Muscle layer of colon (tissue), 2 donors: ENCODE measurements at regions not wholly inside any gene's neighbourhood (a gene's known extent, or its start where the extent isn't known, plus 50 kb on each side); places are given as distances from the start of the nearest gene placed in this dataset.
"Not testable (repeated sequence)": the region's sequence is repeated elsewhere in the genome, so short reads cannot be mapped to it uniquely, and the experiment has no call there.

ENCODE experiments used
- H3K27ac ChIP-seq: one replicate; pipeline ENCODE4 v1.7.0; 2013; ENCODE audit warnings: low read depth, mild to moderate bottlenecking, low read length, moderate library complexity
- H3K27me3 ChIP-seq, 2 donors: one replicate each; pipeline ENCODE4 v1.7.0; 2013; ENCODE audit warnings: low read length in 2 of 2, mild to moderate bottlenecking in 2 of 2; ENCODE audit not compliant: insufficient read depth in 2 of 2, control insufficient read depth in 1 of 2
- H3K36me3 ChIP-seq: one replicate; pipeline ENCODE4 v1.7.0; 2013; ENCODE audit warnings: mild to moderate bottlenecking, low read length; ENCODE audit not compliant: insufficient read depth
- H3K4me1 ChIP-seq: one replicate; pipeline ENCODE4 v1.7.0; 2013; ENCODE audit warnings: mild to moderate bottlenecking, low read length; ENCODE audit not compliant: insufficient read depth
- H3K4me3 ChIP-seq, 2 donors: one replicate each; pipeline ENCODE4 v1.7.0; 2013; ENCODE audit warnings: low read length in 2 of 2, low read depth in 1 of 2, mild to moderate bottlenecking in 1 of 2, moderate library complexity in 1 of 2
- H3K9ac ChIP-seq: one replicate; pipeline ENCODE4 v1.7.0; 2013; ENCODE audit warnings: low read length
- H3K9me3 ChIP-seq: one replicate; pipeline ENCODE4 v1.7.0; 2013; ENCODE audit warnings: mild to moderate bottlenecking, low read length
- donor health status: abdominal sarcoma.
- donor health status: Adenocarcinoma of cecum.

GRCh38 chr10:63799521-63800300 lies 278.5 kb downstream of the REEP3 start:
- H3K27me3 ChIP-seq, result no peaks in the 10 kb centered on the region
- no peak overlapping the region for H3K27ac ChIP-seq
- no peaks in the 10 kb centered on the region for H3K36me3 ChIP-seq
- H3K9ac ChIP-seq, result no peak overlapping the region
- no peaks in the 10 kb centered on the region for H3K9me3 ChIP-seq
- H3K4me1 ChIP-seq, result no peaks in the 10 kb centered on the region
- no peak overlapping the region for H3K4me3 ChIP-seq

- Histone ChIP-seq H3K9ac (no peak overlapping the region), H3K4me1 (no peaks in the 10 kb centered on the region), H3K4me3 (no peak overlapping the region), H3K9me3 (no peaks in the 10 kb centered on the region), H3K27me3 (no peaks in the 10 kb centered on the region), H3K27ac (no peak overlapping the region), H3K36me3 (no peaks in the 10 kb centered on the region)
These were observed 280.0 kb downstream of the REEP3 start for GRCh38 chr10:63801166-63801565.

DNA sequence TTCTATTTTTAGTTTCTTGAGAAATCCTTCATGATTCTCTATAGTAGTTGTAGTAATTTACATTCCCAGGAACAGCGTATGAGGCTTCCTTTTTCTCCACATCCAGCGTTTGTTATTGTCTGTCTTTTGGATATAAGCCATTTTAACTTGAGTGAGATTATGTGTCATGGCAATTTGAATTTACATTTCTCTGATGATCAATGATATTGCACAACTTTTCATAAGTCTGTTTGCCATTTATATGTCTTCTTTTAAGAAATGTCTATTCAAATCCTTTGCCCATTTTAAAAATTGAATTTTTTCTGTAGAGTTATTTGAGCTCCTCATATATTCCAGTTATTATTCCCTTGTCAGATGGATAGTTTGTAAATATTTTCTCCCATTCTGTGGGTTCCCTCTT lies 285.1 kb downstream of the REEP3 start:
- no peak overlapping the region for H3K4me3 ChIP-seq
- no peaks in the 10 kb centered on the region for H3K36me3 ChIP-seq
- H3K27ac ChIP-seq, result no peak overlapping the region
- H3K9ac ChIP-seq, result no peak overlapping the region
- no peaks in the 10 kb centered on the region for H3K9me3 ChIP-seq
- no peaks in the 10 kb centered on the region for H3K27me3 ChIP-seq
- H3K4me1 ChIP-seq, result no peaks in the 10 kb centered on the region

DNA sequence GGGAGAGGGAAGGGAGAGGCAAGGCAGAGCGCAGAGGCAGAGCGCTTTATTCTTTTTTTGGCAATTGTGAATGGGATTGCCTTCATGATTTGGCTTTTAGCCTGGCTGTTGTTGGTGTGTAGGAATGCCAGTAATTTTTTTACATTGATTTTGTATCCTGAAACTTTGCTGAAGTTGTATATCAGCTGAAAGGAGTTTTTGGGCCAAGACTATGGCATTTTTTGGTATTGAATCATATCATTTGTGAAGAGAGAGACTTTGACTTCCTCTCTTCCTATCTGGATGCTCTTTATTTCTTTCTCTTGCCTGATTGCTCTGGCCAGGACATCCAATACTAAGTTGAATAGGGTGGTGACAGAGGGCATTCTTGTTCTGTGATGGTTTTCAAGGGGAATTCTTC lies 291.3 kb downstream of the REEP3 start:
- H3K27ac ChIP-seq, result no peak overlapping the region
- H3K36me3 ChIP-seq, result no peaks in the 10 kb centered on the region
- no peaks in the 10 kb centered on the region for H3K27me3 ChIP-seq
- no peaks in the 10 kb centered on the region for H3K4me1 ChIP-seq
- H3K9me3 ChIP-seq, result no peaks in the 10 kb centered on the region
- H3K4me3 ChIP-seq, result no peak overlapping the region
- no peak overlapping the region for H3K9ac ChIP-seq

- H3K4me1 ChIP-seq, result no peaks in the 10 kb centered on the region
- H3K9ac ChIP-seq, result no peak overlapping the region
- no peaks in the 10 kb centered on the region for H3K36me3 ChIP-seq
- H3K4me3 ChIP-seq, result no peak overlapping the region
- H3K27ac ChIP-seq, result no peak overlapping the region
- peaks cover 11% of the 10 kb centered on the region for H3K9me3 ChIP-seq
- no peaks in the 10 kb centered on the region for H3K27me3 ChIP-seq
These were observed 298.6 kb downstream of the REEP3 start for GRCh38 chr10:63819753-63820329.

GRCh38 chr10:63822496-63822895 lies 301.3 kb downstream of the REEP3 start:
- Histone ChIP-seq H3K9ac (no peak overlapping the region), H3K4me1 (no peaks in the 10 kb centered on the region), H3K27ac (no peak overlapping the region), H3K9me3 (peaks cover 11% of the 10 kb centered on the region), H3K27me3 (no peaks in the 10 kb centered on the region), H3K36me3 (no peaks in the 10 kb centered on the region), H3K4me3 (no peak overlapping the region)

DNA sequence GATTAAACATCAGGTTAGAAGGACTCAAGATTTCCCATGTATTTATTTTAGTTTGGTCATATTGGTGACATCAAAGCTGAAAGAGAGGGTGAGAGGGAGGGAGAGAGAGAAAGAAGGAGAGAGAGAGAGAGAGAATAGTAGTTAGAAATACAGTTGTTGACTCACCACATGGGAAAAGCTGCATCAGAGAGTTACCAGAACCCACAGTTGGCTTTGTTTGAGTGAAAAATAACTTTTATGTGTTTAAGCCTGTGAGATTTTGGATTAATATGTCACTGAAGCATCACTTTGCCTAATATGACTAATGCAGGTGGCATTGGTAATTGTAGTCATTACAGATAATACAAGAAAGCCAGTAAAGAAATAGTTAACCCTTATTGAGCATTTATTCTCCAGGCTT lies 303.9 kb downstream of the REEP3 start:
- H3K9me3 ChIP-seq, result peaks cover 11% of the 10 kb centered on the region
- H3K27ac ChIP-seq, result no peak overlapping the region
- H3K4me3 ChIP-seq, result no peak overlapping the region
- H3K4me1 ChIP-seq, result no peaks in the 10 kb centered on the region
- H3K9ac ChIP-seq, result no peak overlapping the region
- no peaks in the 10 kb centered on the region for H3K36me3 ChIP-seq
- H3K27me3 ChIP-seq, result no peaks in the 10 kb centered on the region

- Histone ChIP-seq H3K27me3 (no peaks in the 10 kb centered on the region), H3K4me1 (no peaks in the 10 kb centered on the region), H3K9ac (no peak overlapping the region), H3K9me3 (peaks cover 11% of the 10 kb centered on the region), H3K27ac (no peak overlapping the region), H3K36me3 (no peaks in the 10 kb centered on the region), H3K4me3 (no peak overlapping the region)
These were observed 304.6 kb downstream of the REEP3 start for GRCh38 chr10:63825766-63826165.

GRCh38 chr10:63827018-63827417 lies 305.8 kb downstream of the REEP3 start:
- H3K9ac ChIP-seq, H3K36me3 ChIP-seq, H3K27me3 ChIP-seq, H3K4me1 ChIP-seq, H3K27ac ChIP-seq, H3K4me3 ChIP-seq: not testable (repeated sequence)
- H3K9me3 ChIP-seq, result peaks cover 11% of the 10 kb centered on the region

DNA sequence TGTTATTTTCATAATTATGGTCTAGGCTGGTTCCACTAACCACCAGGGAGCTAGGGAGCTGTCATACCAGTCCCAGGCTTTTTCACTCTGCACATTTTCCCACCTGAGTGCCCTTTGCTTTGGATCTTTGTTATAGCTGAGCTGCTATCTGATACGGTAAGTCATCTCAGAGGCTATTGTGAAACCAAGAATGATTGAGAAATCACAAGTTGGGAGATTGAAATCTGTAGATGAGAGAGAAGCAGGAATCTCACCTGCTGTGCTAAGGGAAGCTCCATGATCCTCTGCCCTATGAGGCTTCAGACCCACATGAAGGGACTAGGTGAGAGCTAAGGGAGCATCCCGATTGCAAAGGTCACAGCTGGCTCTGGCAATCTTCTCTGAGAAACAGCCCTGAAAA lies 307.8 kb downstream of the REEP3 start:
- no peaks in the 10 kb centered on the region for H3K36me3 ChIP-seq
- H3K4me1 ChIP-seq, result no peaks in the 10 kb centered on the region
- no peaks in the 10 kb centered on the region for H3K9me3 ChIP-seq
- H3K27me3 ChIP-seq, result no peaks in the 10 kb centered on the region
- H3K9ac ChIP-seq, result no peak overlapping the region
- no peak overlapping the region for H3K27ac ChIP-seq
- no peak overlapping the region for H3K4me3 ChIP-seq

- Histone ChIP-seq H3K4me3 (no peak overlapping the region), H3K27me3 (no peaks in the 10 kb centered on the region), H3K36me3 (no peaks in the 10 kb centered on the region)
These were observed 308.5 kb downstream of the REEP3 start for GRCh38 chr10:63829573-63830149.

DNA sequence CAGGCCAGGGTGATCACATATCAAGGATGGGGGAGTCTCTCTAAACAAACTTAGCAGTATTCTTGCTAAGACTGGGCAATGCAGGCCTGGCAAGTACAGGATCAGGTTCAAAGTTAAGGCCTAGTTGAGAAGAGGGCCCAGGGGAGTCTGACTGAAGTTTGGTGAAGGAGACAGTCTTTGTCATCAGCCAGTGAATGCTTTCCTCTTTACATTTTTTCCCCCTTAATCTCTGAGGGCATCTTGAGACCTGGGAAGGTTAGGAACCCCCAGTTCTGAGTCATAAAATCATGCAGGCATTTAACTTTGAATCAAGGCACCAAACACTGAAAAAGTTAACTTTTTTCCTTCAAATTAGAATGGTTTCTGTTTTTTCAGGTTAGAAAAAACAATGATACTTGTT lies 311.5 kb downstream of the REEP3 start:
- no peaks in the 10 kb centered on the region for H3K9me3 ChIP-seq
- H3K36me3 ChIP-seq, result no peaks in the 10 kb centered on the region
- H3K27me3 ChIP-seq, result no peaks in the 10 kb centered on the region
- H3K4me1 ChIP-seq, result no peaks in the 10 kb centered on the region
- no peak overlapping the region for H3K27ac ChIP-seq
- H3K9ac ChIP-seq, result no peak overlapping the region
- no peak overlapping the region for H3K4me3 ChIP-seq

More at GRCh38 chr10:63829573-63830149, 308.5 kb downstream of the REEP3 start:
- no peaks in the 10 kb centered on the region for H3K9me3 ChIP-seq
- no peak overlapping the region for H3K9ac ChIP-seq
- H3K27ac ChIP-seq, result no peak overlapping the region
- H3K4me1 ChIP-seq, result no peaks in the 10 kb centered on the region
